ENCODE measurements at regions not wholly inside any gene's neighbourhood (a gene's known extent, or its start where the extent isn't known, plus 50 kb on each side); places are given as distances from the start of the nearest gene placed in this dataset.

- H3K27ac Mint-ChIP-seq, result no peak overlapping the region
- Histone ChIP-seq H3K4me3 (no peak overlapping the region), H3K9me2 (ENCODE audit: insufficient read depth) (no peaks in the 10 kb centered on the region), H4K20me1 (replicated peaks; ENCODE audit: insufficient read depth) (no peaks in the 10 kb centered on the region), H3F3A (replicated peaks; ENCODE audit: low read depth) (no peaks in the 10 kb centered on the region), H3K4me1 (ENCODE audit: insufficient read depth) (no peaks in the 10 kb centered on the region), H3K27me3 (ENCODE audit: insufficient read depth) (no peaks in the 10 kb centered on the region), H3K36me3 (ENCODE audit: insufficient read depth) (no peaks in the 10 kb centered on the region), H2AFZ (no peak overlapping the region), H3K4me2 (no peak overlapping the region), H3K79me2 (replicated peaks; ENCODE audit: insufficient read depth) (no peaks in the 10 kb centered on the region), H3K27ac (ENCODE audit: low read depth) (no peak overlapping the region)
- H3K4me1 Mint-ChIP-seq, result peaks cover 4% of the 10 kb centered on the region
- no peak for TF ChIP-seq CREB1 (CRISPR knock-in tag; IDR thresholded peaks at IDR 0.05; ENCODE audit: low read depth)
- TF ChIP-seq STAT1 (IDR thresholded peaks at IDR 0.05; ENCODE audit: unreplicated experiment), result no peak
- TF ChIP-seq, protein P1, sequence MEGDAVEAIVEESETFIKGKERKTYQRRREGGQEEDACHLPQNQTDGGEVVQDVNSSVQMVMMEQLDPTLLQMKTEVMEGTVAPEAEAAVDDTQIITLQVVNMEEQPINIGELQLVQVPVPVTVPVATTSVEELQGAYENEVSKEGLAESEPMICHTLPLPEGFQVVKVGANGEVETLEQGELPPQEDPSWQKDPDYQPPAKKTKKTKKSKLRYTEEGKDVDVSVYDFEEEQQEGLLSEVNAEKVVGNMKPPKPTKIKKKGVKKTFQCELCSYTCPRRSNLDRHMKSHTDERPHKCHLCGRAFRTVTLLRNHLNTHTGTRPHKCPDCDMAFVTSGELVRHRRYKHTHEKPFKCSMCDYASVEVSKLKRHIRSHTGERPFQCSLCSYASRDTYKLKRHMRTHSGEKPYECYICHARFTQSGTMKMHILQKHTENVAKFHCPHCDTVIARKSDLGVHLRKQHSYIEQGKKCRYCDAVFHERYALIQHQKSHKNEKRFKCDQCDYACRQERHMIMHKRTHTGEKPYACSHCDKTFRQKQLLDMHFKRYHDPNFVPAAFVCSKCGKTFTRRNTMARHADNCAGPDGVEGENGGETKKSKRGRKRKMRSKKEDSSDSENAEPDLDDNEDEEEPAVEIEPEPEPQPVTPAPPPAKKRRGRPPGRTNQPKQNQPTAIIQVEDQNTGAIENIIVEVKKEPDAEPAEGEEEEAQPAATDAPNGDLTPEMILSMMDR (conservative IDR thresholded peaks at IDR 0.05; ENCODE audit: low read depth in 2 of 2), result no peak
- no peaks in the 10 kb centered on the region for H3K9me3 Mint-ChIP-seq
- H3K36me3 Mint-ChIP-seq (ENCODE audit: low read depth), result no peaks in the 10 kb centered on the region
- no peak for DNase-seq (ENCODE audit: low spot score)
- ATAC-seq, result no peak
- H3K4me3 Mint-ChIP-seq, result no peak overlapping the region
- H3K27me3 Mint-ChIP-seq (ENCODE audit: insufficient read depth, low read depth, poor library complexity), result peaks cover 2% of the 10 kb centered on the region
Observed at GRCh38 chr7:83861876-83862275, 212.9 kb upstream of the SEMA3E start.

DNA sequence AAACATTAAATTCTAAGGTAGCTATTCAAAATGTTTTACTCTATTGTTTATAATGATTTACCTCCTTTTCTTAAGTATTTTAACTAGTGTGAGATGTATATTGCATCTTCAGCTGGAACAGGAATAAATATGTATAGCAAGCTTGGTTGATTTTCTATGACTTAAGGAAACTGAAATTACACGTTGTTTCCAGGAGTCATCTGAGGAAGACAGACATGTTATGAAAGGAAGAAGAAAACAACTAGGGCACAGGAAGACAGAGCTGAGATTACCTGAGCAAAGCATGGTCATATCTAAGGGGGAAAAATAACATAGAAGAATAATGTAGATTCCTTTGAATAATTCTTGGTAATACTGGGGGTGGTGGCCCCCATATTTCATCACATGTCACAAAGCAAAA, 210.9 kb upstream of the SEMA3E start:
- H2AFZ ChIP-seq, result no peak overlapping the region
- peaks cover 2% of the 10 kb centered on the region for H3K27me3 Mint-ChIP-seq (ENCODE audit: insufficient read depth, low read depth, poor library complexity)
- H3K9me2 ChIP-seq (ENCODE audit: insufficient read depth), result no peaks in the 10 kb centered on the region
- H3K36me3 Mint-ChIP-seq (ENCODE audit: low read depth), result no peaks in the 10 kb centered on the region
- no peak for ATAC-seq
- H3K27ac ChIP-seq (ENCODE audit: low read depth), result no peak overlapping the region
- H3K79me2 ChIP-seq (replicated peaks; ENCODE audit: insufficient read depth), result no peaks in the 10 kb centered on the region
- no peak overlapping the region for H3K27ac Mint-ChIP-seq
- no peaks in the 10 kb centered on the region for H3K9me3 Mint-ChIP-seq
- no peaks in the 10 kb centered on the region for H3K4me1 ChIP-seq (ENCODE audit: insufficient read depth)
- H3F3A ChIP-seq (replicated peaks; ENCODE audit: low read depth), result no peaks in the 10 kb centered on the region
- H4K20me1 ChIP-seq (replicated peaks; ENCODE audit: insufficient read depth), result no peaks in the 10 kb centered on the region
- no peak overlapping the region for H3K4me3 ChIP-seq
- DNase-seq (ENCODE audit: low spot score), result no peak
- peaks cover 4% of the 10 kb centered on the region for H3K4me1 Mint-ChIP-seq
- H3K4me2 ChIP-seq, result no peak overlapping the region
- H3K36me3 ChIP-seq (ENCODE audit: insufficient read depth), result no peaks in the 10 kb centered on the region
- H3K4me3 Mint-ChIP-seq, result no peak overlapping the region
- no peaks in the 10 kb centered on the region for H3K27me3 ChIP-seq (ENCODE audit: insufficient read depth)
- TF ChIP-seq NANOG (IDR thresholded peaks at IDR 0.05; ENCODE audit: borderline replicate concordance) (no peak), ZNF462 (CRISPR knock-in tag; IDR thresholded peaks at IDR 0.05) (no peak), ZNF331 (CRISPR knock-in tag; IDR thresholded peaks at IDR 0.05; ENCODE audit: low read depth) (no peak), REST (IDR thresholded peaks at IDR 0.05; ENCODE audit: unreplicated experiment) (no peak), POLR2AphosphoS5 (IDR thresholded peaks at IDR 0.05; ENCODE audit: low read depth) (no peak), JUNB (IDR thresholded peaks at IDR 0.05; ENCODE audit: unreplicated experiment) (no peak)
- TF ChIP-seq, protein P1 (conservative IDR thresholded peaks at IDR 0.05; ENCODE audit: low read depth in 2 of 2), result no peak

All from GM23338 (cell line).